ENCODE measurements at regions not wholly inside any gene's neighbourhood (a gene's known extent, or its start where the extent isn't known, plus 50 kb on each side); places are given as distances from the start of the nearest gene placed in this dataset.

GRCh38 chr10:78634835-78635234, 433.9 kb upstream of the ZMIZ1 start:
- TF ChIP-seq YY1 (IDR thresholded peaks at IDR 0.05; ENCODE audit: insufficient read depth, insufficient read length) (no peak), ZNF274 (IDR thresholded peaks at IDR 0.05; ENCODE audit: low read depth, low read length) (no peak)
